Right lobe of liver (tissue), 4 donors: ENCODE measurements at regions not wholly inside any gene's neighbourhood (a gene's known extent, or its start where the extent isn't known, plus 50 kb on each side); places are given as distances from the start of the nearest gene placed in this dataset.

Source experiments
- CTCF ChIP-seq, 4 donors: fragments of 200-600 bp in 3 of 4; fragments of 450-650 bp in 1 of 4; IDR thresholded peaks; one replicate each; pipeline versions ENCODE4 v1.5.1 to v1.8.0; 2016 to 2022; ENCODE audit warnings: antibody characterized with exemption in 4 of 4, mild to moderate bottlenecking in 2 of 4
- POLR2A ChIP-seq: fragments of 450-650 bp; IDR thresholded peaks from one replicate; pipeline ENCODE4 v1.6.1; 2017; ENCODE audit warnings: antibody characterized with exemption, mild to moderate bottlenecking
- donor health status: DM: no; HTN: no; CAD: no.
- donor health status: DM: no; HTN: no; CAD: no.
- donor health status: DM: no; HTN: yes; CAD: no.

- TF ChIP-seq CTCF (IDR thresholded peaks at IDR 0.05), result no peak
- TF ChIP-seq POLR2A, result no peak
These were observed 372.0 kb upstream of the GATB start for GRCh38 chr4:152132776-152133175.
